Neural cell (in vitro differentiated cells): ENCODE measurements at regions not wholly inside any gene's neighbourhood (a gene's known extent, or its start where the extent isn't known, plus 50 kb on each side); places are given as distances from the start of the nearest gene placed in this dataset.
"Not testable (repeated sequence)": the region's sequence is repeated elsewhere in the genome, so short reads cannot be mapped to it uniquely, and the experiment has no call there.

ENCODE experiments used
- H2AFZ ChIP-seq: fragments of 200-600, 300-800 bp; sonication (generic), shearing (Covaris generic); 2 replicates; pipeline ENCODE4 v1.6.0; 2014; ENCODE audit warnings: low read depth, mild to moderate bottlenecking, antibody characterized with exemption, low read length, moderate library complexity
- H3F3A ChIP-seq: fragments of 200-600 bp; shearing (Covaris generic); 2 replicates; pipeline ENCODE4 v1.6.1; 2016; ENCODE audit warnings: mild to moderate bottlenecking, moderate library complexity, mixed read lengths, antibody characterized with exemption, low read length; ENCODE audit not compliant: insufficient read depth, poor library complexity, severe bottlenecking
- H3K27ac ChIP-seq: fragments of 200-600, 300-800 bp; sonication (generic), shearing (Covaris generic); 2 replicates; pipeline ENCODE4 v1.5.1; 2014; ENCODE audit warnings: mild to moderate bottlenecking, low read length, moderate library complexity
- H3K27me3 ChIP-seq: fragments of 300-800, 200-600 bp; sonication (generic), shearing (Covaris generic); 2 replicates; pipeline ENCODE4 v1.6.0; 2014; ENCODE audit warnings: mild to moderate bottlenecking, low read depth, low read length, moderate library complexity; ENCODE audit not compliant: insufficient read depth
- H3K36me3 ChIP-seq: fragments of 300-800, 200-600 bp; sonication (generic), shearing (Covaris generic); 2 replicates; pipeline ENCODE4 v1.5.1; 2014; ENCODE audit warnings: mild to moderate bottlenecking, antibody characterized with exemption, low read length, moderate library complexity; ENCODE audit not compliant: insufficient read depth
- H3K4me2 ChIP-seq: fragments of 300-800, 200-600 bp; sonication (generic), shearing (Covaris generic); 2 replicates; pipeline ENCODE4 v1.6.0; 2014; ENCODE audit warnings: mild to moderate bottlenecking, low read length
- H3K4me3 ChIP-seq: fragments of 300-800, 200-600 bp; sonication (generic), shearing (Covaris generic); 2 replicates; pipeline ENCODE4 v1.5.1; 2014; ENCODE audit warnings: mild to moderate bottlenecking, low read length, moderate library complexity
- H3K79me2 ChIP-seq: fragments of 200-600 bp; shearing (Covaris generic); replicated peaks from 2 replicates; pipeline ENCODE4 v1.6.0; 2014; ENCODE audit warnings: mild to moderate bottlenecking, low read length, moderate library complexity; ENCODE audit not compliant: insufficient read depth
- H3K9ac ChIP-seq: fragments of 300-800, 200-600 bp; sonication (generic), shearing (Covaris generic); 2 replicates; pipeline ENCODE4 v1.6.1; 2016; ENCODE audit warnings: mild to moderate bottlenecking, low read length, mixed read lengths
- H3K9me2 ChIP-seq: fragments of 200-600 bp; shearing (Covaris generic); 2 replicates; pipeline ENCODE4 v1.6.1; 2016; ENCODE audit warnings: mild to moderate bottlenecking, low read length, mixed read lengths; ENCODE audit not compliant: insufficient read depth
- H3K9me3 ChIP-seq: fragments of 200-600, 300-800 bp; sonication (generic), shearing (Covaris generic); 2 replicates; pipeline ENCODE4 v1.6.1; 2016; ENCODE audit warnings: mild to moderate bottlenecking, mixed run types, low read length, moderate library complexity, mixed read lengths
- H4K20me1 ChIP-seq: fragments of 200-600 bp; shearing (Covaris generic); 2 replicates; pipeline ENCODE4 v1.6.1; 2016; ENCODE audit warnings: mild to moderate bottlenecking, mixed run types; ENCODE audit not compliant: insufficient read depth
- CTCF ChIP-seq: fragments of 450-650 bp; IDR thresholded peaks from 2 replicates; pipeline ENCODE4 v1.5.1; 2014; ENCODE audit warnings: antibody characterized with exemption, mild to moderate bottlenecking, moderate library complexity; ENCODE audit not compliant: poor library complexity, severe bottlenecking
- EP300 ChIP-seq: fragments of 450-650 bp; conservative IDR thresholded peaks from 2 replicates; pipeline ENCODE4 v1.6.1; 2014; ENCODE audit warnings: antibody characterized with exemption, mild to moderate bottlenecking, moderate library complexity; ENCODE audit not compliant: poor library complexity, severe bottlenecking
- EZH2 ChIP-seq: fragments of 200-600, 300-800 bp; shearing (Covaris generic), sonication (generic); IDR thresholded peaks from 2 replicates; pipeline ENCODE4 v1.6.1; 2014; ENCODE audit warnings: antibody characterized with exemption, low read length, borderline replicate concordance, mild to moderate bottlenecking; ENCODE audit not compliant: insufficient read depth, poor library complexity, severe bottlenecking
- MXI1 ChIP-seq: fragments of 450-650 bp; conservative IDR thresholded peaks from 2 replicates; pipeline ENCODE4 v1.6.1; 2014; ENCODE audit warnings: antibody characterized with exemption, mild to moderate bottlenecking; ENCODE audit not compliant: poor library complexity, severe bottlenecking
- POLR2AphosphoS5 ChIP-seq: IDR thresholded peaks from 2 replicates; pipeline ENCODE4 v1.6.1; 2012
- RAD21 ChIP-seq: fragments of 450-650 bp; conservative IDR thresholded peaks from 2 replicates; pipeline ENCODE4 v1.6.1; 2014; ENCODE audit warnings: antibody characterized with exemption, mild to moderate bottlenecking, moderate library complexity
- REST ChIP-seq: IDR thresholded peaks from 2 replicates; pipeline ENCODE4 v1.6.1; 2012; ENCODE audit warnings: borderline replicate concordance
- SMC3 ChIP-seq: fragments of 450-650 bp; conservative IDR thresholded peaks from 2 replicates; pipeline ENCODE4 v1.6.1; 2014; ENCODE audit warnings: antibody characterized with exemption, mild to moderate bottlenecking, moderate library complexity; ENCODE audit not compliant: poor library complexity
- TAF1 ChIP-seq: IDR thresholded peaks from 2 replicates; pipeline ENCODE4 v1.6.1; 2012; ENCODE audit warnings: low read depth

DNA sequence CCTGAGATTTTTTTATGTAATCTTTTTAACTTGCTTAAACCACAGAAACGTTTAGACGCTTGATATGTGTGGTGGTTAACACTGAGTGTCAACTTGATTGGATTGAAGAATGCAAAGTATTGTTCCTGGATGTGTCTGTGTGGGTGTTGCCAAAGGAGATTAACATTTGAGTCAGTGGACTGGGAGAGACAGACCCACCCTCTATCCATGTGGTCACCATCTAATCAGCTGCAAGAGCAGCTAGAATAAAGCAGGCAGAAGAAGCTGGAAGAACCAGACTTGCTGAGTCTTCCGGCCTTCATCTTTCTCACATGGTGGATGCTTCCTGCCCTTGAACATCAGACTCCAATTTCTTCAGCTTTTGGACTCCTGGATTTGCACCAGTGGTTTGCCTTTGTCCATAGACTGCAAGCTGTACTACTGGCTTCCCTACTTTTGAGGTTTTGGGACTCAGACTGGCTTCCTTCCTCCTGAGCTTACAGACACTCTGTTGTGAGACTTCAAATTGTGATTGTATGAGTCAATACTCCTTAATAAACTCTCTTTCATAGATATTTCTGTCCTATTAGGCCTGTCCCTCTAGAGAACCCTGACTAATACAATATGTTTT is 816.0 kb upstream of the CDH9 start:
- H3K9me3 ChIP-seq = no peaks in the 10 kb centered on the region
- H3K4me3 ChIP-seq = no peak overlapping the region
- no peak for TF ChIP-seq REST
- TF ChIP-seq RAD21 = no peak
- TF ChIP-seq POLR2AphosphoS5 = no peak
- no peak for TF ChIP-seq MXI1
- H4K20me1 ChIP-seq = no peaks in the 10 kb centered on the region
- H3K79me2 ChIP-seq = no peaks in the 10 kb centered on the region
- no peaks in the 10 kb centered on the region for H3K27me3 ChIP-seq
- H2AFZ ChIP-seq = no peak overlapping the region
- H3K4me2 ChIP-seq = no peak overlapping the region
- H3K27ac ChIP-seq = no peak overlapping the region
- no peaks in the 10 kb centered on the region for H3K36me3 ChIP-seq
- H3F3A ChIP-seq = no peaks in the 10 kb centered on the region
- no peak overlapping the region for H3K9ac ChIP-seq
- H3K9me2 ChIP-seq = no peaks in the 10 kb centered on the region

GRCh38 chr5:27845248-27845647 is 806.9 kb upstream of the CDH9 start:
- Histone ChIP-seq H3K9ac (no peak overlapping the region), H3K9me2 (no peaks in the 10 kb centered on the region), H4K20me1 (no peaks in the 10 kb centered on the region), H3K4me2 (no peak overlapping the region), H3K9me3 (no peaks in the 10 kb centered on the region), H3K79me2 (no peaks in the 10 kb centered on the region), H3K27ac (no peak overlapping the region), H2AFZ (no peak overlapping the region), H3K4me3 (no peak overlapping the region), H3F3A (no peaks in the 10 kb centered on the region), H3K27me3 (no peaks in the 10 kb centered on the region), H3K36me3 (no peaks in the 10 kb centered on the region)
- no peak for TF ChIP-seq TAF1
- no peak for TF ChIP-seq EP300
- TF ChIP-seq RAD21 = no peak
- no peak for TF ChIP-seq MXI1
- no peak for TF ChIP-seq REST
- no peak for TF ChIP-seq CTCF
- no peak for TF ChIP-seq EZH2
- no peak for TF ChIP-seq SMC3
- TF ChIP-seq POLR2AphosphoS5 = no peak

GRCh38 chr5:27836704-27837103 is 798.3 kb upstream of the CDH9 start:
- H3K4me2 ChIP-seq, H3K9me2 ChIP-seq, H3K9ac ChIP-seq, H3K27me3 ChIP-seq, H3F3A ChIP-seq, H3K9me3 ChIP-seq, H3K79me2 ChIP-seq, H2AFZ ChIP-seq, H3K27ac ChIP-seq, H3K4me3 ChIP-seq, H4K20me1 ChIP-seq, H3K36me3 ChIP-seq: not testable (repeated sequence)
